Activated naive CD8-positive, alpha-beta T cell treated with anti-CD3 and anti-CD28 coated beads, Interleukin-2, amount 50 U/mL, for 24 hours (primary cell): ENCODE measurements at regions not wholly inside any gene's neighbourhood (a gene's known extent, or its start where the extent isn't known, plus 50 kb on each side); places are given as distances from the start of the nearest gene placed in this dataset.
"Not testable (repeated sequence)": the region's sequence is repeated elsewhere in the genome, so short reads cannot be mapped to it uniquely, and the experiment has no call there.

Experiments
- ATAC-seq: fragments of 150-1000 bp; cut with Tn5 transposase; one replicate; pipeline ENCODE4 v1.10.0; 2021
- DNase-seq: peaks from one replicate; pipeline ENCODE4 v3.0.0; 2021
- H3K27ac Mint-ChIP-seq: one replicate; pipeline ENCODE4 v1.8.0; 2021; ENCODE audit warnings: mild to moderate bottlenecking, mixed read lengths
- H3K27me3 Mint-ChIP-seq: one replicate; pipeline ENCODE4 v1.8.0; 2021; ENCODE audit warnings: mixed read lengths
- H3K36me3 Mint-ChIP-seq: one replicate; pipeline ENCODE4 v1.8.0; 2021; ENCODE audit warnings: low read depth, mixed read lengths
- H3K4me1 Mint-ChIP-seq: one replicate; pipeline ENCODE4 v1.8.0; 2021; ENCODE audit warnings: mixed read lengths
- H3K4me3 Mint-ChIP-seq: one replicate; pipeline ENCODE4 v1.8.0; 2021; ENCODE audit warnings: mild to moderate bottlenecking, moderate library complexity, mixed read lengths
- H3K9me3 Mint-ChIP-seq: one replicate; pipeline ENCODE4 v1.8.0; 2021; ENCODE audit warnings: mixed read lengths

- Mint-ChIP-seq H3K9me3 (no peaks in the 10 kb centered on the region), H3K4me1 (no peaks in the 10 kb centered on the region), H3K27ac (no peak overlapping the region), H3K4me3 (no peak overlapping the region), H3K27me3 (no peaks in the 10 kb centered on the region), H3K36me3 (no peaks in the 10 kb centered on the region)
- DNase-seq, result no peak
- ATAC-seq, result no peak
Observed at GRCh38 chr6:122178988-122179387, 220.5 kb upstream of the HSF2 start.

GRCh38 chr6:122180132-122180531 is 219.3 kb upstream of the HSF2 start:
- DNase-seq, result no peak

DNA sequence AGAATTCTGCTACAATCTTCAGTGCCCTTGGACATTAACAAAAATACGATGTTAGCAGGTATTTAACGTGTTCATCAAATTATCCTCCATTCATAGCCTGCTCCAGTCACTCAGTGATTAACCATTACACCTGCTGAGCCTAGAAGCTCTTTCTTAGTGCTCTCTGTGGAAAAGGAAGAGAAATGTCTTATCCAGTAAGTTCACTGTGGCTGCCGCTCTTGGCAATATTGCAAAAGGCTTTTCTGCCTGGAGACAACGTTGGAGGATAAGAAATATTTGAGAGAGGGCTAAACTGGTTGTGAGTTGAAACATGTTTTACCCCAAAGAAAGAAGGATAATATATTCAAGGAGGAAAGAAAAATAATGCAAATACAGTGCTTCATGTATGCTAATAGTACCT is 217.4 kb upstream of the HSF2 start:
- Mint-ChIP-seq H3K27ac (no peak overlapping the region), H3K9me3 (no peaks in the 10 kb centered on the region), H3K36me3 (no peaks in the 10 kb centered on the region), H3K27me3 (peaks cover 2% of the 10 kb centered on the region), H3K4me3 (no peak overlapping the region), H3K4me1 (no peaks in the 10 kb centered on the region)
- DNase-seq (no peak), ATAC-seq (no peak)

More at GRCh38 chr6:122180132-122180531, 219.3 kb upstream of the HSF2 start:
- ATAC-seq, result no peak
- no peak overlapping the region for H3K4me3 Mint-ChIP-seq
- H3K4me1 Mint-ChIP-seq, result no peaks in the 10 kb centered on the region
- H3K27ac Mint-ChIP-seq, result no peak overlapping the region
- H3K27me3 Mint-ChIP-seq, result peaks cover 2% of the 10 kb centered on the region
- H3K9me3 Mint-ChIP-seq, result no peaks in the 10 kb centered on the region
- no peaks in the 10 kb centered on the region for H3K36me3 Mint-ChIP-seq

GRCh38 chr6:122184401-122184827 is 215.0 kb upstream of the HSF2 start:
- H3K27me3 Mint-ChIP-seq, result peaks cover 2% of the 10 kb centered on the region
- DNase-seq (no peak), ATAC-seq (no peak)
- H3K4me3 Mint-ChIP-seq, result no peak overlapping the region
- no peaks in the 10 kb centered on the region for H3K36me3 Mint-ChIP-seq
- no peaks in the 10 kb centered on the region for H3K4me1 Mint-ChIP-seq
- H3K9me3 Mint-ChIP-seq, result no peaks in the 10 kb centered on the region
- H3K27ac Mint-ChIP-seq, result no peak overlapping the region

- not testable (repeated sequence) for H3K4me3 Mint-ChIP-seq, DNase-seq, ATAC-seq, H3K9me3 Mint-ChIP-seq, H3K27ac Mint-ChIP-seq, H3K4me1 Mint-ChIP-seq, H3K36me3 Mint-ChIP-seq, H3K27me3 Mint-ChIP-seq
Observed at GRCh38 chr6:122185458-122185857, 214.0 kb upstream of the HSF2 start.

GRCh38 chr6:122187186-122187585 is 212.3 kb upstream of the HSF2 start:
- ATAC-seq, result no peak
- H3K27me3 Mint-ChIP-seq, result peaks cover 2% of the 10 kb centered on the region

DNA sequence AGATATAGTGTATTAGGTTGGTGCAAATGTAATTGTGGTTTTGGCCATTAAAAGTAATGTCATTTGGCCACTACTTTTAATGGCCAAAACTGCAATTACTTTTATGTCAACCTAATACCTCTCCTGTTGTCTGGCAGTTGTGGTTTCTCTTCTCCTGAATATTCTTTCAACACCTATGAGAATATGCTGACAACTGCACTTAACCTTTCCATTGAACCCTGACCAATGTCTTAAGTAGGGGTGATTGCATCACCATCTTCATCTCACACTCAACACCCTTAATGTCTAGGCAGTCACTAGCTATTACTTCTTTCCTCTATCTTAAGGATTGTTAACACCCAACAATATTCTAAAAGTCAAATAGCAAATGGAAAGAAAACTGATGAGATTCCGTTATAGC is 200.5 kb upstream of the HSF2 start:
- ATAC-seq, result no peak
- no peak overlapping the region for H3K4me3 Mint-ChIP-seq

More at GRCh38 chr6:122187186-122187585, 212.3 kb upstream of the HSF2 start:
- DNase-seq, result no peak
- no peaks in the 10 kb centered on the region for H3K9me3 Mint-ChIP-seq
- no peak overlapping the region for H3K27ac Mint-ChIP-seq
- no peaks in the 10 kb centered on the region for H3K36me3 Mint-ChIP-seq
- H3K4me1 Mint-ChIP-seq, result no peaks in the 10 kb centered on the region
- no peak overlapping the region for H3K4me3 Mint-ChIP-seq

DNA sequence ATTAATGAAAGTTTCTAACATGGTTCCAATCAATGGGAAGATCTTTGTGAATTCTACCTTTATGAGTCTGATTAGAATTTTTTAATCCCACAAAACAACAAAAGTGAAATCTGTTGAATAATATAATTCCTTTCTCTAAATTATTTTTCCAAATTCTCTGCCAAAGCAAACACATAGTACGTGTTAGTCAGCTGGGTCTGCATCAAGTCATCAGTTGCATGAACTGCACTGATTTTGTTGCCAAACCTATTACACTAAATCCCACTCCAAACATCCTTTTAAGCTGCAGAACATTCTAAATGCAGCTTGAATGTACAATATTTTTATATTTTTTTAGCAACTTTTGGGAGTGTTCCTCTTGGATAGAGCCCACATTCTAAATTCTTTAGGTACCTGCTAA is 199.0 kb upstream of the HSF2 start:
- DNase-seq, result no peak
- H3K36me3 Mint-ChIP-seq, result no peaks in the 10 kb centered on the region
- ATAC-seq, result no peak
- no peak overlapping the region for H3K4me3 Mint-ChIP-seq
- H3K4me1 Mint-ChIP-seq, result no peaks in the 10 kb centered on the region
- H3K9me3 Mint-ChIP-seq, result peaks cover 4% of the 10 kb centered on the region
- no peak overlapping the region for H3K27ac Mint-ChIP-seq
- H3K27me3 Mint-ChIP-seq, result peaks cover 3% of the 10 kb centered on the region

More for the DNA sequence above, 200.5 kb upstream of the HSF2 start:
- Mint-ChIP-seq H3K27ac (no peak overlapping the region), H3K9me3 (no peaks in the 10 kb centered on the region), H3K36me3 (no peaks in the 10 kb centered on the region), H3K4me1 (no peaks in the 10 kb centered on the region), H3K27me3 (no peaks in the 10 kb centered on the region)
- DNase-seq, result no peak

DNA sequence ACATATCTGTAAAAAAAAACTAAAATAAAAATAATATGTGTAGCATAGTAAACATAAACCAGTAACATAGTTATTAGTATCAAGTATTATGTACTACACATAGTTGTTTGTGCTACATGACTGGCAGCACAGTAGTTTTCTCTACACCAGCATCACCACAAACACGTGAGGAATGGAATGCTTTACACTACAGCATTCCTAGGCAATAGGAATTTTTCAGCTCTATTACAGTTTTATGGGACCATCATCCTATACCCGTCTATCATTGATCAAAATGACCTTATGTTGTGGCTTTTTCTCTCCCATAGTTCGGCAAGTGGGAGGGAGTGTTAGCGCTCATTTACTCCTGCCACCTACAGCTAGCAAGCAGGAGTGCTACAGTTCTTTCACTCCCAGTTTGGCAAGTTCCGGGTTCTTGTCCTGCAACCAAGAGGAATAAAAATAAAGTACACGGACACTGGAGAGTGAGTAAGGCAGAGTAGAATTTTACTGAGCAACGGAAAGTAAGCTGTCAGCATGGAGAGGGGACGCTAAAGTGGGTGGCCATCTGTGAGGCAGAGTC is 196.8 kb upstream of the HSF2 start:
- ATAC-seq, result no peak
- H3K4me3 Mint-ChIP-seq, result no peak overlapping the region
- H3K36me3 Mint-ChIP-seq, result no peaks in the 10 kb centered on the region
- DNase-seq, result no peak
- peaks cover 3% of the 10 kb centered on the region for H3K27me3 Mint-ChIP-seq
- no peak overlapping the region for H3K27ac Mint-ChIP-seq
- H3K9me3 Mint-ChIP-seq, result peaks cover 4% of the 10 kb centered on the region
- no peaks in the 10 kb centered on the region for H3K4me1 Mint-ChIP-seq

GRCh38 chr6:122207061-122207460 is 192.4 kb upstream of the HSF2 start:
- H3K36me3 Mint-ChIP-seq, result no peaks in the 10 kb centered on the region
- H3K9me3 Mint-ChIP-seq, result peaks cover 4% of the 10 kb centered on the region
- no peak overlapping the region for H3K4me3 Mint-ChIP-seq
- no peaks in the 10 kb centered on the region for H3K4me1 Mint-ChIP-seq
- DNase-seq (no peak), ATAC-seq (no peak)
- peaks cover 3% of the 10 kb centered on the region for H3K27me3 Mint-ChIP-seq
- H3K27ac Mint-ChIP-seq, result no peak overlapping the region

- ATAC-seq, result no peak
- Mint-ChIP-seq H3K27ac (no peak overlapping the region), H3K9me3 (peaks cover 4% of the 10 kb centered on the region)
Observed at GRCh38 chr6:122207794-122208193, 191.7 kb upstream of the HSF2 start.

DNA sequence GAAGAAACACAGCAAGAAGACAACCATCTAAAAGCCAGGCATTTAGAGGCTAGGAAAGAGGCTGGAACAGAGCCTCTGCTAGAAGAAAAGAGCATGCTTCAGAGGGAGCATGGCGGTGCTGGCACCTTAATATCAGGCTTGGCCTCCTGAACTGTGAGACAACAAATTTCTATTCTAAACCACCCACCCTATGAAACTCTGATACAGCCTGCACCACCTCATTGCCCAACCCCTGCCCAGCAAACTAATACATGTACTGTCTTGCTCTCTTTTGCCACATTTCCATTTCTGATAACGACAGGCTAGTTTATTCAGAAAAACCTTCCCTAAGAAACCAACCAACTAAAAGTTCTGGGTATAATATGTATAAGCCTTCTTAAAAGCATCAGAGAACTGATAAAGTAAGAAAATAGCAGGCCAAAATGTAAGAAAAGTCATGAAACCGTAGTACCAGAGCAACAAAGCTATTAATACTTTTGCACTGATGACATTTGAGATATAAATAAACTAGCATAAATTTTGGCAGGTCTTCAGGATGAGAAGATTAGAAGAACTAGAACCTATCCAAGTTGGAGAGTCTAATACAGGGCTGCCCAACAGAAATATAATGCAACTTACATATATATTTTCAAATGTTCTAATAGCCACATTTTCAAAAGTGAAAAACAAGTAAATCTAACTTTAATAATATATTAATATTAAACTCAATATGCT is 184.7 kb upstream of the HSF2 start:
- no peaks in the 10 kb centered on the region for H3K9me3 Mint-ChIP-seq
- peaks cover 4% of the 10 kb centered on the region for H3K27me3 Mint-ChIP-seq
- ATAC-seq, result no peak
- H3K4me1 Mint-ChIP-seq, result no peaks in the 10 kb centered on the region
- H3K4me3 Mint-ChIP-seq, result no peak overlapping the region
- no peaks in the 10 kb centered on the region for H3K36me3 Mint-ChIP-seq
- H3K27ac Mint-ChIP-seq, result no peak overlapping the region
- no peak for DNase-seq

More at GRCh38 chr6:122207794-122208193, 191.7 kb upstream of the HSF2 start:
- H3K4me1 Mint-ChIP-seq, result no peaks in the 10 kb centered on the region
- H3K4me3 Mint-ChIP-seq, result no peak overlapping the region
- no peak for DNase-seq
- peaks cover 3% of the 10 kb centered on the region for H3K27me3 Mint-ChIP-seq
- H3K36me3 Mint-ChIP-seq, result no peaks in the 10 kb centered on the region

DNA sequence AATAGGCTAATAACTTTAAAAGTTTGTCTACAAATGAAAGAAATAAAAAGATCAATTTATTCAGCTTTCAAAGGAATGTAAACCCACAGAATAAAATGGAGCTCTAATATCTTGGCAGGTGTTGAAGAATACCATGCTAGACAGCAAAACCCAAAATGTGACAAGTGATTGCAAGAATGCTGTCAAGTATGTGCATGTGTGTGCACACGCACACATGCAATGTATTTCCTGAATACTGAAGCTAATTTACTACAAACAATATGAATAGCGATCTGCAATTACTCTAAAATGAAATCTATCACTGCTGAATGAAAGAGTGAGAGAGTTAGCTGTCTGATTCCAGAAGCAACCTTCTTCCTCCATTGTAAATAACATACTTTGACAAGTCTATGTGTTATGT is 179.2 kb upstream of the HSF2 start:
- H3K36me3 Mint-ChIP-seq, result no peaks in the 10 kb centered on the region

GRCh38 chr6:122222761-122223160 is 176.7 kb upstream of the HSF2 start:
- H3K9me3 Mint-ChIP-seq, result no peaks in the 10 kb centered on the region
- no peak for DNase-seq
- ATAC-seq, result no peak
- H3K27me3 Mint-ChIP-seq, result no peaks in the 10 kb centered on the region
- H3K4me3 Mint-ChIP-seq, result no peak overlapping the region
- H3K36me3 Mint-ChIP-seq, result no peaks in the 10 kb centered on the region
- H3K27ac Mint-ChIP-seq, result no peak overlapping the region
- no peaks in the 10 kb centered on the region for H3K4me1 Mint-ChIP-seq

More for the DNA sequence above, 179.2 kb upstream of the HSF2 start:
- Mint-ChIP-seq H3K9me3 (no peaks in the 10 kb centered on the region), H3K4me1 (no peaks in the 10 kb centered on the region), H3K27me3 (no peaks in the 10 kb centered on the region), H3K4me3 (no peak overlapping the region), H3K27ac (no peak overlapping the region)
- no peak for DNase-seq
- ATAC-seq, result no peak

DNA sequence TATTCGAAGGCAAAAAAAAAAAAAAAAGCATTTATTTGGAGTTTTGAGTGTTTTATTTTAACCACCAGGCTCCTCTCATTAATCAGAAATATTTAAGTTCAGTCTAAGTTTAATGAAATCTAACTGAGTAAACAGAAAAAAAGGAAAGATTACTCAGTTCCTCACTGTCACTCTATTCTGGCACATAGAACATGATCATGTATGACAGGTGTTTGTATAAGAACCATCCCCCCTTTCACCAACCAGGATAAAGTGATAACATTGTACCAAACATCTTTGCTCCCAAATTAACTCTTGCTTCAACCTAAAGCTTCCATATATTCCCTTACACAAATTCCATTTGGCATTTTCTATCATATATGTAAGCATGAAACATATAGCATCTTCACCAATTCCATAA is 176.2 kb upstream of the HSF2 start:
- H3K36me3 Mint-ChIP-seq, result no peaks in the 10 kb centered on the region

More for the DNA sequence above, 176.2 kb upstream of the HSF2 start:
- Mint-ChIP-seq H3K27me3 (no peaks in the 10 kb centered on the region), H3K27ac (no peak overlapping the region), H3K4me3 (no peak overlapping the region), H3K9me3 (no peaks in the 10 kb centered on the region), H3K4me1 (no peaks in the 10 kb centered on the region)
- DNase-seq, result no peak
- no peak for ATAC-seq
